Ascending aorta (tissue), 2 donors: ENCODE measurements at regions not wholly inside any gene's neighbourhood (a gene's known extent, or its start where the extent isn't known, plus 50 kb on each side); places are given as distances from the start of the nearest gene placed in this dataset.

Experiments
- DNase-seq, 2 donors: peaks; one replicate each; pipeline ENCODE4 v3.0.0-alpha.2; 2019; ENCODE audit warnings: low spot score in 2 of 2
- H3K27ac ChIP-seq, 2 donors: fragments of 200-600 bp; sonication (generic); one replicate each; pipeline ENCODE4 v1.5.1; 2016 to 2017; ENCODE audit warnings: mild to moderate bottlenecking in 1 of 2
- H3K27me3 ChIP-seq: fragments of 200-600 bp; sonication (generic); one replicate; pipeline ENCODE4 v1.5.1; 2017
- H3K36me3 ChIP-seq, 2 donors: fragments of 200-600 bp; sonication (generic); one replicate each; pipeline ENCODE4 v1.5.1; 2016
- H3K4me1 ChIP-seq, 2 donors: fragments of 200-600 bp; sonication (generic); one replicate each; pipeline ENCODE4 v1.5.1; 2016 to 2017; ENCODE audit warnings: mild to moderate bottlenecking in 1 of 2
- H3K4me3 ChIP-seq, 2 donors: fragments of 200-600 bp; sonication (generic); one replicate each; pipeline ENCODE4 v1.5.1; 2016 to 2017; ENCODE audit warnings: mild to moderate bottlenecking in 1 of 2
- H3K9me3 ChIP-seq, 2 donors: fragments of 200-600 bp; sonication (generic); one replicate each; pipeline ENCODE4 v1.5.1; 2016
- CTCF ChIP-seq, 3 experiments: fragments of 200-600 bp in 2 of 3; fragments of 450-650 bp in 1 of 3; sonication (generic) in 2 of 3; IDR thresholded peaks; one replicate each; pipeline ENCODE4 v1.5.1; 2016 to 2019; ENCODE audit warnings: antibody characterized with exemption in 3 of 3, mild to moderate bottlenecking in 1 of 3, moderate library complexity in 1 of 3
- intact Hi-C: fragments of 100-400 bp; cut with DNase I; formaldehyde crosslinking; loops from one replicate; pipeline ENCODE4 v1.15.1; 2023

GRCh38 chr9:78866207-78867132, 569.5 kb downstream of the PSAT1 start:
- H3K27me3 ChIP-seq, result no peaks in the 10 kb centered on the region
- no peak for TF ChIP-seq CTCF (IDR thresholded peaks at IDR 0.05)
- no peaks in the 10 kb centered on the region for H3K4me1 ChIP-seq
- no peaks in the 10 kb centered on the region for H3K36me3 ChIP-seq
- no peaks in the 10 kb centered on the region for H3K9me3 ChIP-seq
- no peak for DNase-seq
- H3K4me3 ChIP-seq, result no peak overlapping the region
- no peak overlapping the region for H3K27ac ChIP-seq
- intact Hi-C loops, result no loop called here

- intact Hi-C loops, result no loop called here
- Histone ChIP-seq H3K4me3 (no peak overlapping the region), H3K36me3 (no peaks in the 10 kb centered on the region), H3K9me3 (no peaks in the 10 kb centered on the region), H3K4me1 (no peaks in the 10 kb centered on the region), H3K27me3 (no peaks in the 10 kb centered on the region), H3K27ac (no peak overlapping the region)
- no peak for DNase-seq
- no peak for TF ChIP-seq CTCF (IDR thresholded peaks at IDR 0.05)
Observed at GRCh38 chr9:78871086-78871451, 574.1 kb downstream of the PSAT1 start.

GRCh38 chr9:78871452-78872331, 574.8 kb downstream of the PSAT1 start:
- no peak overlapping the region for H3K27ac ChIP-seq
- TF ChIP-seq CTCF (IDR thresholded peaks at IDR 0.05), result no peak
- intact Hi-C loops, result no loop called here

GRCh38 chr9:78874061-78874460, 577.1 kb downstream of the PSAT1 start:
- H3K4me1 ChIP-seq, result no peaks in the 10 kb centered on the region
- no peak for DNase-seq
- H3K27ac ChIP-seq, result no peak overlapping the region
- H3K4me3 ChIP-seq, result no peak overlapping the region
- TF ChIP-seq CTCF (IDR thresholded peaks at IDR 0.05), result no peak
- H3K36me3 ChIP-seq, result no peaks in the 10 kb centered on the region
- intact Hi-C loops, result no loop called here
- H3K27me3 ChIP-seq, result no peaks in the 10 kb centered on the region
- H3K9me3 ChIP-seq, result no peaks in the 10 kb centered on the region

More at GRCh38 chr9:78871452-78872331, 574.8 kb downstream of the PSAT1 start:
- H3K9me3 ChIP-seq, result no peaks in the 10 kb centered on the region
- H3K36me3 ChIP-seq, result no peaks in the 10 kb centered on the region
- no peak for DNase-seq
- no peaks in the 10 kb centered on the region for H3K4me1 ChIP-seq
- no peak overlapping the region for H3K4me3 ChIP-seq
- no peaks in the 10 kb centered on the region for H3K27me3 ChIP-seq

- no peak for TF ChIP-seq CTCF (IDR thresholded peaks at IDR 0.05)
- intact Hi-C loops, result no loop called here
- no peaks in the 10 kb centered on the region for H3K9me3 ChIP-seq
Observed at GRCh38 chr9:78879324-78880100, 582.6 kb downstream of the PSAT1 start.

More at GRCh38 chr9:78879324-78880100, 582.6 kb downstream of the PSAT1 start:
- Histone ChIP-seq H3K4me1 (no peaks in the 10 kb centered on the region), H3K27ac (no peak overlapping the region), H3K4me3 (no peak overlapping the region), H3K36me3 (no peaks in the 10 kb centered on the region), H3K27me3 (no peaks in the 10 kb centered on the region)
- DNase-seq, result no peak
